Mesenteric fat pad (tissue), 1 donor: ENCODE measurements at regions not wholly inside any gene's neighbourhood (a gene's known extent, or its start where the extent isn't known, plus 50 kb on each side); places are given as distances from the start of the nearest gene placed in this dataset.
"Not testable (repeated sequence)": the region's sequence is repeated elsewhere in the genome, so short reads cannot be mapped to it uniquely, and the experiment has no call there.

Source experiments
- DNase-seq: peaks from one replicate; pipeline ENCODE4 v3.0.0-alpha.2; 2020; ENCODE audit warnings: low spot score
- donor health status: DM: yes; HTN: yes; CAD: no.

DNA sequence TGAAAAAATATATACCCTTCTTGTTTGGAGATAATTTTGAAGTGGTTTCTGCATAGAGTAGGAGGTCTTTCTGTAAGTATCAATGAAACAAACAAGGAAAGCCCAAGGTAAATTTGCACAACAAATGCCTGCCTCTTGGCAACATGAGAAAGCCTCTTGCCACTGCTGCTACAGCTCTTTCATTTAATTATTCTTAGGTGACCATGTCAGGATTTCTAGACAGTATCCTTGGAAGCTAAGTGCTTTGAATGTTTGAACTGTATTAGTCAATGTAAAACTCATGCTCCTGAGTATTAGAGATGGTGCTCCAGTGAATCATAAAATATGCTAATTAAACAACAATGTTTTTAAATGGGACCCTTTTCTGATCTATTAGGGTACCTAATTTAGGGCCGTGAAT lies 81.2 kb upstream of the ITGB1 start:
- no peak for DNase-seq

DNA sequence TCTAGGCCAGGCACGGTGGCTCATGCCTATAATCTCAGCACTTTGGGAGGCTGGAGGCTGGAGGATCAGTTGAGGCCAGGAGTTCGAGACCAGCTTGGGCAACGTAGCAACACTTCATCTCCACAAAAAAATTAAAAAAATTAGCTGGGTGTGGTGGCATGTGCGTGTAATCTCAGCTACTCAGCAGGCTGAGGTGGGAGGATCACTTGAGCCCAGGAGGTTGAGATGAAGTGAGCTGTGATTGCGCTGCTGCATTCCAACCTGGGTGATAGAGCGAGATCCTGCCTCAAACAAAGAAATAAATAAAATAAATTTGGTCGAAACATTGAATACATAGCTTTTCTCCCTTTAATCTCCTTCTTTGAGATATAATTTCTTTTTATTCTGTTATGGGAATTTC lies 80.6 kb upstream of the ITGB1 start:
- no peak for DNase-seq

DNA sequence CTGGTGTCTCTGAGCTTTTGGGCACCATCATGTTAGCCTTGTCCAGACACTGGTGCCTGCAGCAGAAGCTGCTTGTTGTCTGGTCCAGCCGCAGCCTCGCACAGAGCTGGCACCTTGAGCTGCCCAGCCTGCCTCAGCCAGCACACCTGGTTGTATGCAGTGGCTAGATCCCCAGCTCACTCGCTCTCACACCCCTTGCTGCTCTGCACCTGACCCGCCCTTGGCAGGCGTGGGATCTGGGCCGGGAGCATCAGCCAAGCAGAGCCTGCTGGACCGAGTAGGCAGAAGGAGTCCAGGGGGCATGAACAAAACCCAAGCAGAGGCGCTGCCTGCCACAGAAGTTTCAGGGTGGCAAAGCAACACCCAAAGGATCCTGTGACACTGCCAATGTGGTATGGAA lies 79.7 kb upstream of the ITGB1 start:
- DNase-seq: no peak

DNA sequence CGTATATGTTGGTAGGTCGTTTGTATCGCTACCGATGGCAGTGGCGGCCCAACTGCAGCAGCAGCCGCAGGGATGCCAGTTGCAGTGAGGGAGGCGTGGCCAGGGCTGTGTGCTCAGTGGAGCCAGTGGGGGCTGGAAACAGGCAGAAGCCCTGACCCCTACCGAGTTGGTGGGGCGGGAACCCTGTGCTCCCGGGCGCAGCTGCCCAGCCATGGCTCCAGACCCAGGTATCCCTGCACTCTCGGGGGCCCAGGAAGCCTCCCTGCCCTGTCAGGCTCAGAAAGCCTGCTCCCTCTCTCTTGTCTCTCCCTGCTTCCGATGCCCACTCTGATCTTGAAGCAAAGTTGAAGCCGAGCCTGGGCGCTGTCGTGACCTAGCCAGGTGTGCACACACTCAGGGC lies 78.6 kb upstream of the ITGB1 start:
- DNase-seq: no peak

DNA sequence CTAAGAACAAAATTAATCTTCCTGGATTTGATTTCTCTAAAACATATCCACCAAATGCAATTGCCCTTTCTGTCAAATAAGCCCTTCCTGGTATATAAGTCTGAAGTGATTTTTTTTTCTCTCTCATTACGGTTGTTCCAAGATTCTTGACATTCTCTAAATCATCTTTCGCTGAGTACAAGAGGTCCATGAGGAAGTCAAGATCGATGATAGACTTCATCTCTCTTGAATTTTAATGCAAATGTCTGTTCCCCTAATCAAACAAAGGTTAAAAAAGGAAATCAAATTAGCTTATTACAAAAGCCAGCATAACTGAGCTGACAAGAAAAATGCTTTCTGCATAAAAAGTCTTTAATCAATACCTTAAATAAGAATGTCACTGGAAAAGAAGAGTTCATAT lies 77.4 kb upstream of the ITGB1 start:
- DNase-seq: no peak

DNA sequence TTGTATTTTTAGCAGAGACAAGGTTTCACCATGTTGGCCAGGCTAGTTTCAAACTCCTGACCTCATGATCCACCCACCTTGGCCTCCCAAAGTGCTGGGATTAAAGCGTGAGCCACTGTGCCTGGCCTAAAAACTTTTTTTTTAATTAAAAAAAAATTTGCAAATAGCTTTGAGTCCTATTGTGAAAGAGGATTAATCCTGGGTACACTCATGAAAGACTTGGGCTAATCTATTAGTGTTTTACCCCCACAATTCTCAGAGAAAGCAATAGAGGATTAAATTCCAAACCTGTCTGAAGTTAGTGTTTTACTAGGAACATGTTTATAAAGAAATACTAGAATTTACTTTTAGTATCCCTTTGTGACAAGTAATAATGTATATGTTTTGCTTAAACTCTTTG lies 76.9 kb upstream of the ITGB1 start:
- no peak for DNase-seq

DNA sequence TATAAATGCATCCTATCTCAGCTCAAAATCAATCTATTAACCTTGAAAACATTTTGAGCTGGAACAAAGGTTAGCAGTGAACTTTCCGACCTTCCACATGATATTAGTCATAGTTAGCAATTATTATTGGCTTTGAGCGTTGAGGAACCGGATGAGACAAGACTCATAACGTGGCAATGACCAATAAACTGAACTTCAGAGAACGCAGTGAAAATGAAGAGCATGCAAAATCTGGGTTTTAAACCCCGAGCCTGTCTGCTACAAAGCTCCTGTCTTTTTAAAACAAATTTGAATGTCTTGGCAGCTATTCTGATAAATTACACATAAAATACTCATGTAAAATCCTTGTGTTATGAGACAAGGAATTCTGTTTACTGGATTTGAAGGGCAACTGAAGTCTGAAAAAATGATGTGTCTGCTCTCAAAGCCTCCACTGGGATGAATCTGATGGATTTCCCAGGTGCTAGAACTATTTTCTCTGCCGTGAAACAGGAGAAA lies 74.7 kb upstream of the ITGB1 start:
- DNase-seq: no peak

DNA sequence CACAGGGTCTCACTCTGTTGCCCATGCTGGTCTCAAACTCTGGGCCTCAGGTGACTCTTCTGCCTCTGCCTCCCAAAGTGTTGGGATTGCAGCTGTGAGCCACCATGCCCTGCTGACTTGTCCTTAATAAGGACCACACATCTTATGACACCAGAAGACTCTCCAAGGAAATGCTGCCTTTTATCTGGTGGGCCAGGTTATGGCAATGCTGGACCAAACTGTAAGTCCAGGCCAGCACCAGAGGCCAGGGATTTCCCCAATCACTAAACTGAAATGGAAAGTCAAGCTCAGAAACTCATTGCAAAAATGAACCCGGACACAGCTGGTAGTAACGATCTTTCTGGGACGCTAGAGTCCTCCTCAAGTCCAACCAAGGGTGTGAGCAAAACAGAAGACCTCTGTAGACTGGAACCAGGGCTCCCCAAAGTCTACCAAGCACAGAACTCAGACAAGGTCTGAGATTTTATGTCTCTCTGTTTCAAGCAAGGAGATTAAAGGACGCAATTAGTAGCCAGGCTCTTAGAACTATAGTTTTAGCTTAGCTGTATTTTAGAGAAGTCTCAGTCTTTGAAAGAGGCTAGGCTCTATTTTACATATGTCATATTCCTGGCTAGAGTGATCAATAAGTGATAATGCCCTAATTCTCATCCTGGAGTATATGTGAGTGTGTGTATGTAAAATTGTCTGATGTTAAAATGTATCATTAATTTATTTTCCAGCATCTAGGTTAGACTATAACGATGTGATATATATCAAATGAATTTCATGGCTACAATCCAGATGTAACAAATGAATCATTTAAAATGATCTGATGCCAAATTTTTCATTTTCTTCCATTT lies 74.0 kb upstream of the ITGB1 start:
- DNase-seq: no peak

DNA sequence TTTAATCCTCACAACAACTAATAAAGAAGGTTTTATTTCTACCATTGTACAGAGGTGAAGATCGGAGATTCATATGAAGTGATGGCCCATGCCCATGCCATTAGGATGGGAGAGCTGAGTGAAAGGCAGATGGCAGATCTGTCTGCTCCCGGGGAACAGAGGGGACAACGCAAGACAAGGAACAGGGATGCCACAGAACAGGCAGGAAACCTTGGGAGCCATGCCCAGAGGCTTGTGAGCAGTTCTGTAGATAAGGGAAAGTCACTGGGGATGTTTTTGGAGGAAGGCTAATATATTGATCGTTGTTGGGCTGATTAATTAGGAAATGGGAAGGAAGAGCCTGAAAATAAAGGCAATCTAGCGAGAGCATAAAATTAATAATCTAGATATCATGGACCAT lies 73.1 kb upstream of the ITGB1 start:
- no peak for DNase-seq

DNA sequence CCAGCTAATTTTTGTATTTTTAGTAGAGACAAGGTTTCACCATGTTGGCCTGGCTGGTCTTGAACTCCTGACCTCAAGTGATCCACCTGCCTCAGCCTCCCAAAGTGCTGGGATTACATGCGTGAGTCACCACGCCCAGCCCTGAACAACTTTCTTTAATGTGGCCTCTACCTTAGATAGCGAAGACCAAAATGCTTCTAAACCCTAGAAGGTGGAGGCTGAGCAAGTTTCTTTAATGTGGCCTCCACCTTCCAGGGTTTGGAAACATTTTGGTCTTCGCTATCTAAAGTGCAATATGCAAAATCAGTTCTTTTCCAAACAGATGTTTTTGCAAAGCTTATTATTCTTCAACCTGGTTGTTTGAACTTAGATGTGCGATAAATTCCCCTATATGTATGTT lies 70.5 kb upstream of the ITGB1 start:
- DNase-seq: not testable (repeated sequence)

DNA sequence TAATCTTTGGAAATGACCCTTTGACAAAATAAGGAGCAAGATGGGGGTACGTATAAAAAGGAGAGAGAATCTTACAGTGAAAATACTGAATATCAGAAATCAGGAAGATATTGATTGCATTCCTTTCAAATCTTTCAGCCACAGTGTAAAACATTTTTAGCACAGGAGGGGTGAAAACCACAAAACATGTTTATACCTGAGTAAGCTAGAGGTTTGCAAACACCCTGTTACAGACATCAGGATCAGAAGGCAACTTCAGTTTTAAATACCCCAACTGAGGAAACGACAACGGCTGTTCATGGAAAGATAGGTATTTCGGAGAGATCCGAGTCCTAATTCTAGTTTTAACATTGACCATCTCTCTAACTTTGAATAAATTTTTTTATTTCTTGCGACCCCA lies 69.1 kb upstream of the ITGB1 start:
- no peak for DNase-seq

DNA sequence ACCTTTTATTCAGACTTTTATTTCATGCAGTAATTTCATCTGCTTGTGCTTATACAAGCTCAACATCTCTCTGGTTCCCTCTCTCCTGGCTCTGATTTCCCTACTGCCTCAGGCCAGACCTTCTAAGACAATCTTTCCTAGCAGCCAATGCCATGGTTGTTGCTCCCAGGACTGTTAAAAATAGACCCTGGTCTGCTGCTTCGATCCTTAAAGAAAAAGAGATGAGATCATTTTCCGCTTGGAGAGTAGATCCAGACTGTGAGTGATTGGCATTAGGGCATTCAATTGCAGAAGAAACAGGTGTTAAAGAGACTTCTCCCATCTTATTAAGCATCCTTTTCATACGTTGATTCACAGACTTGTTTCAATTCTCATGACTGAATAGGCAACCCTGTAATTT lies 68.4 kb upstream of the ITGB1 start:
- DNase-seq: no peak

DNA sequence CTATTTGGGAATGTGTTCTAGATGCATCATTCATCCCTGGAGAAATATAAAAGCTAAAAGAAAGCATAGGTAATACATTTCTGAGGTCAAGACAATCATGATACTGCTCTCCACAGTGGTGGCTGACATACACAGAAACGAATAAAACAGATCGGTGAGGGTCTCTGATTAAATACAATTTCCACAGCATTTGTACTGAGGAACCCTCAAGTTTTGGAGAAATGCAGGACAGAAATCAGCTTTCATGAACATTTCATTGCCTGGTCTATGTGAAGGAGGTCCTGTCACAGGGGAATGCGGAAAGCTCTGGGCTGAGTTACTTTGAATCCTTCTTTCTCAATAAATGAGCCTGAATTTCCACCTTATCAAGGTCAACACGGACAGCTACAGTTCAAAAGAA lies 67.9 kb upstream of the ITGB1 start:
- DNase-seq: no peak

DNA sequence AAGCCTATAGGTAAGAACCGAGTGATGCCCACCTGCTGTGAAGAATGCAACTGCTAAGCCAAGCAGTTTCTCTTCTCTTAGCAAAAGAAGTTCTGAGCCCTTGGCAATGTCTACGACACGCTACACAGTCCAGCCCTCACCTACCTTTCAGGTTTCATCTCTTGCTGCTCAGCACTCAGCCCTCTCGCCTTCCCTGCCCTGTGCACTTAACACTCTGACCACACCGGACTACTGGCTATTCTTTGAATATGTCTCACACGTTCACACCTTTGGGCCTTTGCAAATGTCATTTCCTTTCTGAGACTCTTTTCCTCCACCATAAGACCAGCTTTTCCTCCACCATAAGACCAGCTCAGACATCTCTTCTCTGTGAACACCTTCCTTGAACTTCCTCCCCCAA lies 67.0 kb upstream of the ITGB1 start:
- no peak for DNase-seq

DNA sequence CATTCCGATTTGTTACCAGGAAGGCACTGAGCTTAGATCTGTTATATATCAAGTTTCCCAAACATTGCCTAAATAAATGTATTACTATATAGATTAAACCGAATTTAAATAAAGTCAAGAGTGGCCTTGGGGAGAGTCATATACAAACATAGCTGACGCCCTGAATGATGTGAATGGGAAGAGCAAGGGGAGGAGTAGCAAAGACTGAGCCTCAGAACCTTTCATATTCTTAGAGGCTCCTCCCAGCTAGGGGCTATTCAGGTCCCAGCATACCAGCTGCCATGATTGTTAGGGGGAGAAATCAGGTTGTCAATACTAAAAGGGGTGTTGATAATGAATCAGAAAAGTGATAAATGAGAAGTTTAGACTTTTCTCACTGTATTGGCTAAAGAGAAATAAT lies 64.7 kb upstream of the ITGB1 start:
- DNase-seq: no peak

DNA sequence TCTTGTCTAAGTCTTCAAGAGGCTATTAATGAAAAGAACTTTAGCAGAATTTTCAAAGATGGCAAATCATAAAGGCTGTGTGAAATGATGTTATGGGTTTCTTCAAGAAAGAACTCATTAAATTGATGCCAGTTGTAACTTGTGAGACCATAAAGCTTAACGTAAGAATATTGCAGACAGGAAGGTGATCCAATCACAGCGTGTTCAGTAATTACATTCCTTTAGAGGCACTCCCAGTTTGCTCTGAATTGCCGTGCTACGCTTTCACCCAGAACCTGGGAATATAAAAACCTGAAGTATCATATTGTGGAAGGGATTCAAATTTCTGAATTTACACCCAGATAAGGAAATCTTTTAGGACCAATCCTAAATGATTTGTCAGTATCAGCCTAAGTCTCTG lies 64.1 kb upstream of the ITGB1 start:
- no peak for DNase-seq

DNA sequence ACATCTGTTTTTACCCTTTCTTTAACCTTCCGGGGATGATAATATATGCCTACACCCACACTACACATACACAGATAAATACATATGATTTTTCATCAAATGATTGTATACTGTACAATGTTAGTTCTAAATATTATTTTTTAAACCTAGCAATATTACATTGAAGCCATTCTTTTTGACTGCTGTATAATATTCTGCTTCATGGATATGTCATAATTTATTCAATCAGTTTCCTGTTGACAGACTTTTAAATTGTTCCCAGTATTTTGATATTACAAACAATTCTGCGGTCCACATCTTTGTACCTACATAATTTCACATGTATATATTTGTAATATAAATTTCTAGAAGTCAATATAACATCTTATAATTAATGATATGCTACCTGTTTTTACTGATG lies 59.0 kb upstream of the ITGB1 start:
- no peak for DNase-seq

DNA sequence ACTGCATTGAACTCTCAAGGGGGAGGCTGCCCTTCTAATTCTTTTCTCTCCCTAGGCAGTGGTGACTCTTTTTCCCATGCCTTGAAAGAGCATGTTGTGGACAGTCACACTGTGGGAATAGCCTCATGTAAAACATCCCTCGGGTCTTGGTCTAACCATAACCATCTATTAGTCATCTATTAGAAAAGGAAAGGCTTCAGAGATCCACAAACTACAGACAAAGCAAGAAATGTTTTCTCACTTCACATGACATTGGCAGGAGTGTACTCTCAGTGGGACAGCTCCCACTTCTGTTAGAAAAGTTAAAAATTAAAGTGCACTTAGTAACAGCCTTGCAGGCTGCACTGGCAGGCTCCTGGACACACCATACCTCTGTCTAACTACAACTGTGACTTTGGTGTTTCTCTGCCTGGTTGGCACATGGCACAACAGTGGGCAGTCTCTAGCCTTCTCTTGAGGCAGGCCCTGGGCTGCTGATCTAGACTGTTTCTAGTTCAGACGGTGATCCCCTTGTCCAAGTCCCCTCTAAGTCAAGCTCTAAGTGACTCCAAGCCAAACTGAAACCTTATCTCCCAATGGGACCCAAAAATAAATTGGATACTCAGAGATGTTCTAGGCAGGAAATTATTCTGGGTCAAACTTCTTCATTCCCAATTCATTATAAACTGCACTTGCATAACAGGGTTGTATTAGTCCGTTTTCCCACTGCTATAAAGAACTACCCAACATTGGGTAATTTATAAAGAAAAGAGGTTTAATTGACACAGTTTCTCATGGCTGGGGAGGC lies 57.9 kb upstream of the ITGB1 start:
- no peak for DNase-seq

DNA sequence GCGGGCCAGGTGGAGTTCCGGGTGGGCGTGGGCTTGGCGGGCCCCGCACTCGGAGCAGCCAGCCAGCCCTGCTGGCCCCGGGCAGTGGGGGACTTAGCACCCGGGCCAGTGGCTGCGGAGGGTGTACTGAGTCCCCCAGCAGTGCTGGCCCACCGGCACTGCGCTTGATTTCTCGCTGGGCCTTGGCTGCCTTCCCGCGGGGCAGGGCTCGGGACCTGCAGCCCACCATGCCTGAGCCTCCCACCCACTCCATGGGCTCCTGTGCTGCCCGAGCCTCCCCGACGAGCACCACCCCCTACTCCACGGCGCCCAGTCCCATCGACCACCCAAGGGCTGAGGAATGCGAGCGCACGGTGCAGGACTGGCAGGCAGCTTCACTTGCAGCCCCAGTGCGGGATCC lies 55.3 kb upstream of the ITGB1 start:
- not testable (repeated sequence) for DNase-seq

DNA sequence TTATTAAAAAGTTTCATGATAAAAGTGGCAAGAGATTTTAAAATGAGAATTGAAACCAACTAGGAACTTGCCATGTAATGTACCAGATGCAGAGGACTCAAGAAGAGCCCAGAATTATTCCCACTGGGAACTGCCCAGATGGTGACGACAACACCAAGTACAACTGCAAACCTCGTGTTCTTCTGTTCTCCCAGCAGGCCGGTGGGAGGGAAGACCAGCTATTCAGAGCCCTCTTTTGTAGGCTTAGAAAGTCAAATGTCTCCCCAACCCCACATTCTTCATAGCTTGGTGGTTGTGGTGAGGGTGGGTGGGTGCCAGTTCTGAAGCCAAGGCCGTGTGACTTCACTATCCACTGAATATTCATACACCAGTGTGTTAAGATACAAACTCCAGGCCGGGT lies 54.3 kb upstream of the ITGB1 start:
- no peak for DNase-seq

DNA sequence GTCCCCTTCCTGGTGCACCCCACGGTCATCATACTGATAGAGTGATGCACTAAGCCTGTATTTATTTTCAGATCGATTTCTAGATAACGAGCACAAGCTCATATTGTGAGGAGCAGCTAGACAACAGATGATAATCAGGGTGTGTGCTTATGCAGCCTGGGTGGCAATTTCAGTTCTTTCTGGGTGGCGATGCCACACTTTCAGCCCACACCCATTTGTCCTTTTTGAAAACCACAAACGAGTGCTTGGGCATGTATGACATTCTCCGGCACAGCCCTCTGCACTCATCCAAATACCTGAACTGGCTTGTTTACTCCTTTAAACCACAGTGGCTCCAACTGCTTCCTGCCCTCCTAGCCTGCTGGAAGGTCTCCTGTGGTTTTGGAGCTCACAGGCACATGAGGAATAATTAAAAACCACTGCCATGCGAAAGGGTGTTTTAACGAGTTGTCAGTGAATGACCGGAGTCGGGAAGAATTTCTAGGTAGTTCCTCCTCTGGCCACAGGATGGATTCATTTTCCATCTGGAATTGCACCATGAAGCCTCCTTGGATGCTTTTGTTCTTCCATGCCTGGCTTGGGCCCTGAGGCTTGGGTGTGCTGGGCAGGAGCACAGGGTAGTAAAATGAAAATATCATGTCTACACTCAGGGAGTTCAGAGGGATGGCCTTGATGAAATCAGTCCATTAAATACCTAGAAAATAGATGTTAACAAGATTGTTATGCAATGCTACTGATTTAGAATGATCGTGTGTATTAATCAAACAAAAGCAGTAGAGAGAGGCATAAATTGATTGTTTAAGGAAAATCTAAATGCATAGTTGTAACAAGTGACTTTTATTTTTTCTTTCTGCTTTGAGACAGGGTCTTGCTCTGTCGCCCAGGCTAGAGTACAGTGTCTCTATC lies 52.4 kb upstream of the ITGB1 start:
- no peak for DNase-seq
